AG09319 (cell line): ENCODE measurements at regions not wholly inside any gene's neighbourhood (a gene's known extent, or its start where the extent isn't known, plus 50 kb on each side); places are given as distances from the start of the nearest gene placed in this dataset.

Experiments
- DNase-seq: peaks from one replicate; pipeline ENCODE4 v3.0.0-alpha.2; 2010; ENCODE audit warnings: low read depth; ENCODE audit errors: extremely low read depth
- CTCF ChIP-seq: IDR thresholded peaks from 2 replicates; pipeline ENCODE4 v1.5.1; 2011; ENCODE audit warnings: low read depth, mild to moderate bottlenecking, inconsistent platforms, low read length, moderate library complexity

- no peak for DNase-seq
- no peak for TF ChIP-seq CTCF
Measured at GRCh38 chr3:174336784-174337183, 522.4 kb upstream of the NAALADL2 start.

GRCh38 chr3:174337227-174337626 is 521.9 kb upstream of the NAALADL2 start:
- TF ChIP-seq CTCF = no peak
- DNase-seq = no peak

GRCh38 chr3:174340624-174341587 is 518.2 kb upstream of the NAALADL2 start:
- no peak for TF ChIP-seq CTCF

GRCh38 chr3:174342171-174342570 is 517.0 kb upstream of the NAALADL2 start:
- TF ChIP-seq CTCF = no peak
- DNase-seq = no peak

More at GRCh38 chr3:174340624-174341587, 518.2 kb upstream of the NAALADL2 start:
- no peak for DNase-seq

GRCh38 chr3:174342941-174343501 is 516.1 kb upstream of the NAALADL2 start:
- peak; percentile 21 for TF ChIP-seq CTCF
- DNase-seq = no peak

GRCh38 chr3:174346141-174346540 is 513.0 kb upstream of the NAALADL2 start:
- no peak for DNase-seq

More at GRCh38 chr3:174346141-174346540, 513.0 kb upstream of the NAALADL2 start:
- TF ChIP-seq CTCF = no peak
